HepG2 (cell line): ENCODE measurements at regions not wholly inside any gene's neighbourhood (a gene's known extent, or its start where the extent isn't known, plus 50 kb on each side); places are given as distances from the start of the nearest gene placed in this dataset.

ENCODE experiments used
- ARNT ChIP-seq: fragments of 450-650 bp; IDR thresholded peaks from 2 replicates; pipeline ENCODE4 v1.6.1; 2017
- BRCA1 ChIP-seq: sonication (generic); formaldehyde crosslinking; IDR thresholded peaks from 2 replicates; pipeline ENCODE4 v1.4.0; 2020; ENCODE audit warnings: missing genetic modification reagents
- RBM22 ChIP-seq: fragments of 200-400 bp; formaldehyde crosslinking; optimal IDR thresholded peaks from 2 replicates; pipeline ENCODE3; 2017; ENCODE audit warnings: mild to moderate bottlenecking, low read length, moderate library complexity
- SMARCC2 ChIP-seq: fragments of 450-650 bp; IDR thresholded peaks from 2 replicates; pipeline ENCODE4 v1.6.1; 2017; ENCODE audit warnings: antibody characterized with exemption, mild to moderate bottlenecking
- SRF ChIP-seq: IDR thresholded peaks from 2 replicates; pipeline ENCODE4 v1.6.1; 2011; ENCODE audit warnings: mild to moderate bottlenecking, low read depth, low read length, moderate library complexity
- TBP ChIP-seq: sonication (generic); formaldehyde crosslinking; IDR thresholded peaks from 2 replicates; pipeline ENCODE4 v1.5.0; 2020; ENCODE audit warnings: missing genetic modification reagents
- ZBTB21 ChIP-seq: sonication (generic); formaldehyde crosslinking; IDR thresholded peaks from 2 replicates; pipeline ENCODE4 v1.4.0; 2020; ENCODE audit warnings: missing genetic modification reagents
- TF ChIP-seq, protein P1 (sequence below): sonication (generic); formaldehyde crosslinking; IDR thresholded peaks from 2 replicates; pipeline ENCODE4 v1.5.0; 2020; ENCODE audit warnings: mild to moderate bottlenecking, missing genetic modification reagents, moderate library complexity
- TF ChIP-seq, protein P2 (sequence below): sonication (generic); formaldehyde crosslinking; conservative IDR thresholded peaks from 2 replicates; pipeline ENCODE4 v1.5.0; 2020; ENCODE audit warnings: missing genetic modification reagents
- TF ChIP-seq, protein P3 (sequence below): sonication (generic); formaldehyde crosslinking; IDR thresholded peaks from 2 replicates; pipeline ENCODE4 v1.8.1; 2022; ENCODE audit warnings: mild to moderate bottlenecking, missing genetic modification reagents

- TF ChIP-seq TBP (CRISPR knock-in tag) = no peak
- TF ChIP-seq ZBTB21 (CRISPR knock-in tag) = no peak
- TF ChIP-seq ARNT = no peak
- TF ChIP-seq, protein P1, sequence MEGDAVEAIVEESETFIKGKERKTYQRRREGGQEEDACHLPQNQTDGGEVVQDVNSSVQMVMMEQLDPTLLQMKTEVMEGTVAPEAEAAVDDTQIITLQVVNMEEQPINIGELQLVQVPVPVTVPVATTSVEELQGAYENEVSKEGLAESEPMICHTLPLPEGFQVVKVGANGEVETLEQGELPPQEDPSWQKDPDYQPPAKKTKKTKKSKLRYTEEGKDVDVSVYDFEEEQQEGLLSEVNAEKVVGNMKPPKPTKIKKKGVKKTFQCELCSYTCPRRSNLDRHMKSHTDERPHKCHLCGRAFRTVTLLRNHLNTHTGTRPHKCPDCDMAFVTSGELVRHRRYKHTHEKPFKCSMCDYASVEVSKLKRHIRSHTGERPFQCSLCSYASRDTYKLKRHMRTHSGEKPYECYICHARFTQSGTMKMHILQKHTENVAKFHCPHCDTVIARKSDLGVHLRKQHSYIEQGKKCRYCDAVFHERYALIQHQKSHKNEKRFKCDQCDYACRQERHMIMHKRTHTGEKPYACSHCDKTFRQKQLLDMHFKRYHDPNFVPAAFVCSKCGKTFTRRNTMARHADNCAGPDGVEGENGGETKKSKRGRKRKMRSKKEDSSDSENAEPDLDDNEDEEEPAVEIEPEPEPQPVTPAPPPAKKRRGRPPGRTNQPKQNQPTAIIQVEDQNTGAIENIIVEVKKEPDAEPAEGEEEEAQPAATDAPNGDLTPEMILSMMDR (CRISPR knock-in tag) = no peak
- TF ChIP-seq, protein P2, sequence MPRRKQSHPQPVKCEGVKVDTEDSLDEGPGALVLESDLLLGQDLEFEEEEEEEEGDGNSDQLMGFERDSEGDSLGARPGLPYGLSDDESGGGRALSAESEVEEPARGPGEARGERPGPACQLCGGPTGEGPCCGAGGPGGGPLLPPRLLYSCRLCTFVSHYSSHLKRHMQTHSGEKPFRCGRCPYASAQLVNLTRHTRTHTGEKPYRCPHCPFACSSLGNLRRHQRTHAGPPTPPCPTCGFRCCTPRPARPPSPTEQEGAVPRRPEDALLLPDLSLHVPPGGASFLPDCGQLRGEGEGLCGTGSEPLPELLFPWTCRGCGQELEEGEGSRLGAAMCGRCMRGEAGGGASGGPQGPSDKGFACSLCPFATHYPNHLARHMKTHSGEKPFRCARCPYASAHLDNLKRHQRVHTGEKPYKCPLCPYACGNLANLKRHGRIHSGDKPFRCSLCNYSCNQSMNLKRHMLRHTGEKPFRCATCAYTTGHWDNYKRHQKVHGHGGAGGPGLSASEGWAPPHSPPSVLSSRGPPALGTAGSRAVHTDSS = no peak
- no peak for TF ChIP-seq RBM22
- no peak for TF ChIP-seq BRCA1
- TF ChIP-seq SMARCC2 = no peak
- TF ChIP-seq, protein P3, sequence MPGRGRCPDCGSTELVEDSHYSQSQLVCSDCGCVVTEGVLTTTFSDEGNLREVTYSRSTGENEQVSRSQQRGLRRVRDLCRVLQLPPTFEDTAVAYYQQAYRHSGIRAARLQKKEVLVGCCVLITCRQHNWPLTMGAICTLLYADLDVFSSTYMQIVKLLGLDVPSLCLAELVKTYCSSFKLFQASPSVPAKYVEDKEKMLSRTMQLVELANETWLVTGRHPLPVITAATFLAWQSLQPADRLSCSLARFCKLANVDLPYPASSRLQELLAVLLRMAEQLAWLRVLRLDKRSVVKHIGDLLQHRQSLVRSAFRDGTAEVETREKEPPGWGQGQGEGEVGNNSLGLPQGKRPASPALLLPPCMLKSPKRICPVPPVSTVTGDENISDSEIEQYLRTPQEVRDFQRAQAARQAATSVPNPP (CRISPR knock-in tag) = no peak
- no peak for TF ChIP-seq SRF
These were observed 1120.0 kb downstream of the SORCS1 start for GRCh38 chr10:106044503-106044902.
